Upper lobe of left lung (tissue), 4 donors: ENCODE measurements at regions not wholly inside any gene's neighbourhood (a gene's known extent, or its start where the extent isn't known, plus 50 kb on each side); places are given as distances from the start of the nearest gene placed in this dataset.
"Not testable (repeated sequence)": the region's sequence is repeated elsewhere in the genome, so short reads cannot be mapped to it uniquely, and the experiment has no call there.

Experiments used
- POLR2A ChIP-seq, 4 donors: fragments of 450-650 bp; IDR thresholded peaks; one replicate each; pipeline ENCODE4 v1.5.1; 2016 to 2017; ENCODE audit warnings: antibody characterized with exemption in 4 of 4, mild to moderate bottlenecking in 2 of 4
- POLR2AphosphoS5 ChIP-seq, 2 donors: sonication (generic); formaldehyde crosslinking; IDR thresholded peaks; one replicate each; pipeline ENCODE4 v1.5.1; 2017; ENCODE audit warnings: antibody characterized with exemption in 2 of 2
- TF ChIP-seq, protein P1 (sequence below), 6 experiments: fragments of 450-650 bp in 4 of 6; fragments of 200-600 bp in 2 of 6; sonication (generic) in 2 of 6; IDR thresholded peaks; one replicate each; pipeline ENCODE4 v1.5.1; 2016 to 2019; ENCODE audit warnings: antibody characterized with exemption in 6 of 6

DNA sequence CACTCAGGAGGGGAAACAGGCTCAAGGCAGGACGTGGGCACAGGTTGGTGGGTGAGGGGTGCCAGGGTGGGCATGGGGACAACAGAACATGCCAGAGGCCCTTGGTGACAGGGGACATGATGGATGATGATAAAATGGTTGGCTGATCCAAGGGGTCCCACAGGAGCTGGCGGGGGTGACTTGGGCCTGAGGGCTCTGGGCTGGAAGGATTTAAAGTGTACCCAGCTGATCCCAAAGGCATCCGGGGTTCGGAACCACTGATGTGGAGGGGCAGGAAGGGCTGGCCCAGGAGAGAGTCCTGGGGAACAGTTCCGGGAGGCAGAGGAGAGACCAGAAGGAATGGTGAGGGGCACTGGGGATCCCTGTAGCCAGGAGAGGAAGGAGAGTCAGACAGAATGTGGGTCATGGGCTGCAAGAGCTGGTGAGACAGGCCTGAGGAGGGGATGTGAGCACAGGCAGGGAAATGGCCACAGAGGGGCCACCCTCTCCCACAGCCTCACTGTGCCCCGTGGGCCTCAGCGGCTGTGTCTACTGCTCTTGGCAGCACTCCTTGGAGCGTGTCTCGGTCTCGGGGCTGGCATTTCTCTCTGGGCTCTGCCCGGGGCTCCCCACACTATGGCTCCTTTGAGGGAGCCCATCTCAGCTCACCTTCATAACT is 70.7 kb upstream of the PTPN20 start:
- TF ChIP-seq, protein P1, sequence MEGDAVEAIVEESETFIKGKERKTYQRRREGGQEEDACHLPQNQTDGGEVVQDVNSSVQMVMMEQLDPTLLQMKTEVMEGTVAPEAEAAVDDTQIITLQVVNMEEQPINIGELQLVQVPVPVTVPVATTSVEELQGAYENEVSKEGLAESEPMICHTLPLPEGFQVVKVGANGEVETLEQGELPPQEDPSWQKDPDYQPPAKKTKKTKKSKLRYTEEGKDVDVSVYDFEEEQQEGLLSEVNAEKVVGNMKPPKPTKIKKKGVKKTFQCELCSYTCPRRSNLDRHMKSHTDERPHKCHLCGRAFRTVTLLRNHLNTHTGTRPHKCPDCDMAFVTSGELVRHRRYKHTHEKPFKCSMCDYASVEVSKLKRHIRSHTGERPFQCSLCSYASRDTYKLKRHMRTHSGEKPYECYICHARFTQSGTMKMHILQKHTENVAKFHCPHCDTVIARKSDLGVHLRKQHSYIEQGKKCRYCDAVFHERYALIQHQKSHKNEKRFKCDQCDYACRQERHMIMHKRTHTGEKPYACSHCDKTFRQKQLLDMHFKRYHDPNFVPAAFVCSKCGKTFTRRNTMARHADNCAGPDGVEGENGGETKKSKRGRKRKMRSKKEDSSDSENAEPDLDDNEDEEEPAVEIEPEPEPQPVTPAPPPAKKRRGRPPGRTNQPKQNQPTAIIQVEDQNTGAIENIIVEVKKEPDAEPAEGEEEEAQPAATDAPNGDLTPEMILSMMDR (IDR thresholded peaks at IDR 0.05) = not testable (repeated sequence)
- not testable (repeated sequence) for TF ChIP-seq POLR2A, POLR2AphosphoS5 (IDR thresholded peaks at IDR 0.05)
